ENCODE measurements at regions not wholly inside any gene's neighbourhood (a gene's known extent, or its start where the extent isn't known, plus 50 kb on each side); places are given as distances from the start of the nearest gene placed in this dataset.
"Not testable (repeated sequence)": the region's sequence is repeated elsewhere in the genome, so short reads cannot be mapped to it uniquely, and the experiment has no call there.

- FAIRE-seq = no peak
- no peak for DNase-seq (ENCODE audit: low spot score)
Observed at GRCh38 chr5:68652534-68652965, 437.0 kb downstream of the PIK3R1 start.

GRCh38 chr5:68653471-68653870, 437.9 kb downstream of the PIK3R1 start:
- DNase-seq (ENCODE audit: low spot score) = no peak

GRCh38 chr5:68657055-68657961, 436.5 kb upstream of the SLC30A5 start:
- DNase-seq (ENCODE audit: low spot score) (no peak), FAIRE-seq (no peak)

More at GRCh38 chr5:68653471-68653870, 437.9 kb downstream of the PIK3R1 start:
- FAIRE-seq = no peak

- FAIRE-seq = no peak
Observed at GRCh38 chr5:68658810-68659372, 434.9 kb upstream of the SLC30A5 start.

GRCh38 chr5:68659881-68660280, 433.9 kb upstream of the SLC30A5 start:
- DNase-seq (ENCODE audit: low spot score) (no peak), FAIRE-seq (no peak)

More at GRCh38 chr5:68658810-68659372, 434.9 kb upstream of the SLC30A5 start:
- DNase-seq (ENCODE audit: low spot score) = no peak

GRCh38 chr5:68661237-68661636, 432.6 kb upstream of the SLC30A5 start:
- no peak for DNase-seq (ENCODE audit: low spot score)
- no peak for FAIRE-seq

GRCh38 chr5:68662804-68663307, 431.0 kb upstream of the SLC30A5 start:
- no peak for FAIRE-seq

GRCh38 chr5:68669864-68670575, 423.8 kb upstream of the SLC30A5 start:
- no peak for FAIRE-seq
- DNase-seq (ENCODE audit: low spot score) = no peak

More at GRCh38 chr5:68662804-68663307, 431.0 kb upstream of the SLC30A5 start:
- no peak for DNase-seq (ENCODE audit: low spot score)

GRCh38 chr5:68673106-68673822, 420.6 kb upstream of the SLC30A5 start:
- FAIRE-seq (no peak), DNase-seq (ENCODE audit: low spot score) (no peak)

- DNase-seq (ENCODE audit: low spot score) = no peak
- FAIRE-seq = no peak
Observed at GRCh38 chr5:68673823-68674180, 420.0 kb upstream of the SLC30A5 start.

- FAIRE-seq = no peak
- no peak for DNase-seq (ENCODE audit: low spot score)
Observed at GRCh38 chr5:68679041-68679440, 414.8 kb upstream of the SLC30A5 start.

- FAIRE-seq (no peak), DNase-seq (ENCODE audit: low spot score) (no peak)
Observed at GRCh38 chr5:68680366-68680765, 413.4 kb upstream of the SLC30A5 start.

- no peak for DNase-seq (ENCODE audit: low spot score)
- FAIRE-seq = no peak
Observed at GRCh38 chr5:68681929-68682328, 411.9 kb upstream of the SLC30A5 start.

GRCh38 chr5:68682400-68683160, 411.2 kb upstream of the SLC30A5 start:
- no peak for DNase-seq (ENCODE audit: low spot score)
- no peak for FAIRE-seq

GRCh38 chr5:68683632-68684036, 410.2 kb upstream of the SLC30A5 start:
- FAIRE-seq (no peak), DNase-seq (ENCODE audit: low spot score) (peak; percentile 85)

- DNase-seq (ENCODE audit: low spot score) (no peak), FAIRE-seq (no peak)
Observed at GRCh38 chr5:68685863-68686262, 408.0 kb upstream of the SLC30A5 start.

GRCh38 chr5:68688547-68688946, 405.3 kb upstream of the SLC30A5 start:
- DNase-seq (ENCODE audit: low spot score) = no peak
- no peak for FAIRE-seq

GRCh38 chr5:68689010-68689409, 404.8 kb upstream of the SLC30A5 start:
- FAIRE-seq (no peak), DNase-seq (ENCODE audit: low spot score) (no peak)

GRCh38 chr5:68691874-68692273, 401.9 kb upstream of the SLC30A5 start:
- FAIRE-seq = peak; percentile 79
- not testable (repeated sequence) for DNase-seq (ENCODE audit: low spot score)
